KMS-11 (cell line): ENCODE measurements at regions not wholly inside any gene's neighbourhood (a gene's known extent, or its start where the extent isn't known, plus 50 kb on each side); places are given as distances from the start of the nearest gene placed in this dataset.

Source experiments
- H2AFZ ChIP-seq: fragments of 200-600 bp; sonication (generic); 2 replicates; pipeline ENCODE4 v1.6.1; 2016; ENCODE audit warnings: antibody characterized with exemption, mixed run types, low read depth
- H3K27ac ChIP-seq: fragments of 200-600 bp; sonication (generic); 2 replicates; pipeline ENCODE4 v1.6.1; 2016; ENCODE audit warnings: mild to moderate bottlenecking, mixed run types
- H3K27me3 ChIP-seq: fragments of 200-600 bp; sonication (generic); 2 replicates; pipeline ENCODE4 v1.6.1; 2017; ENCODE audit warnings: mild to moderate bottlenecking, low read depth, mixed run types, moderate library complexity; ENCODE audit not compliant: insufficient read depth
- H3K36me3 ChIP-seq: fragments of 200-600 bp; sonication (generic); 2 replicates; pipeline ENCODE4 v1.6.1; 2017; ENCODE audit warnings: mild to moderate bottlenecking, mixed run types; ENCODE audit not compliant: insufficient read depth
- H3K4me1 ChIP-seq: fragments of 200-600 bp; sonication (generic); 2 replicates; pipeline ENCODE4 v1.6.1; 2016; ENCODE audit warnings: mild to moderate bottlenecking, low read depth, mixed run types; ENCODE audit not compliant: poor library complexity, severe bottlenecking
- H3K4me2 ChIP-seq: fragments of 200-600 bp; sonication (generic); 2 replicates; pipeline ENCODE4 v1.7.0; 2016; ENCODE audit warnings: mild to moderate bottlenecking, mixed run types
- H3K4me3 ChIP-seq: fragments of 200-600 bp; sonication (generic); IDR thresholded peaks from 2 replicates; pipeline ENCODE4 v1.6.1; 2017; ENCODE audit warnings: low read depth, low read length, mixed read lengths; ENCODE audit not compliant: insufficient read depth
- H3K79me2 ChIP-seq: fragments of 200-600 bp; sonication (generic); 2 replicates; pipeline ENCODE4 v1.6.1; 2016; ENCODE audit warnings: low read depth, mixed run types; ENCODE audit not compliant: insufficient read depth
- H3K9ac ChIP-seq: fragments of 200-600 bp; sonication (generic); 2 replicates; pipeline ENCODE4 v1.6.1; 2016; ENCODE audit warnings: mild to moderate bottlenecking, mixed run types
- H4K20me1 ChIP-seq: fragments of 200-600 bp; sonication (generic); 2 replicates; pipeline ENCODE4 v1.6.1; 2016; ENCODE audit warnings: mild to moderate bottlenecking, mixed run types; ENCODE audit not compliant: insufficient read depth
- TF ChIP-seq, protein P1 (sequence below): fragments of 200-600 bp; sonication (generic); conservative IDR thresholded peaks from 2 replicates; pipeline ENCODE4 v1.6.1; 2017; ENCODE audit warnings: low read depth, mild to moderate bottlenecking, antibody characterized with exemption, low read length, moderate library complexity, mixed read lengths

DNA sequence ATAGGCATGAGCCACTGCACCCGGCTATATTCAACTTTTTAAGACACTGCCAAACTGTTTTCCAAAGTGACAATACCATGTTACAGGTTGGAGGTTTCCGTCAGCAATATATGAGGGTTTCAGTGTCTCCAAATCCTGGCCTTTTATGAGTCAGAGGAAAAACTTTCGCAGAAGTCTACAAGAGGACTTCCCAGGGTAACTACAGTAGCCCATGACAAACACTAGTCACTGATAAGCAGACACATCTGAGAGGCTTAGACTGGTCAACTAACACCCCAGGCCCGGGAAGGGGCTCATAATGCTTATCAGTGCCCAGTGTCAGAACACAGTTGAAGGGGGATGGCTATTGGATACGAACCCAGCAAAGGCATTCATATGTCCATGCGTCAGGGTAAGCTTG is 85.4 kb downstream of the SOX4 start:
- no peak overlapping the region for H2AFZ ChIP-seq
- H3K4me3 ChIP-seq, result no peak overlapping the region
- no peak overlapping the region for H3K4me2 ChIP-seq
- H3K4me1 ChIP-seq, result no peaks in the 10 kb centered on the region
- no peak overlapping the region for H3K9ac ChIP-seq
- H3K27ac ChIP-seq, result no peak overlapping the region
- TF ChIP-seq, protein P1, sequence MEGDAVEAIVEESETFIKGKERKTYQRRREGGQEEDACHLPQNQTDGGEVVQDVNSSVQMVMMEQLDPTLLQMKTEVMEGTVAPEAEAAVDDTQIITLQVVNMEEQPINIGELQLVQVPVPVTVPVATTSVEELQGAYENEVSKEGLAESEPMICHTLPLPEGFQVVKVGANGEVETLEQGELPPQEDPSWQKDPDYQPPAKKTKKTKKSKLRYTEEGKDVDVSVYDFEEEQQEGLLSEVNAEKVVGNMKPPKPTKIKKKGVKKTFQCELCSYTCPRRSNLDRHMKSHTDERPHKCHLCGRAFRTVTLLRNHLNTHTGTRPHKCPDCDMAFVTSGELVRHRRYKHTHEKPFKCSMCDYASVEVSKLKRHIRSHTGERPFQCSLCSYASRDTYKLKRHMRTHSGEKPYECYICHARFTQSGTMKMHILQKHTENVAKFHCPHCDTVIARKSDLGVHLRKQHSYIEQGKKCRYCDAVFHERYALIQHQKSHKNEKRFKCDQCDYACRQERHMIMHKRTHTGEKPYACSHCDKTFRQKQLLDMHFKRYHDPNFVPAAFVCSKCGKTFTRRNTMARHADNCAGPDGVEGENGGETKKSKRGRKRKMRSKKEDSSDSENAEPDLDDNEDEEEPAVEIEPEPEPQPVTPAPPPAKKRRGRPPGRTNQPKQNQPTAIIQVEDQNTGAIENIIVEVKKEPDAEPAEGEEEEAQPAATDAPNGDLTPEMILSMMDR, result no peak
- no peaks in the 10 kb centered on the region for H3K36me3 ChIP-seq
- no peaks in the 10 kb centered on the region for H3K79me2 ChIP-seq
- H3K27me3 ChIP-seq, result no peaks in the 10 kb centered on the region
- no peaks in the 10 kb centered on the region for H4K20me1 ChIP-seq

GRCh38 chr6:21679761-21680265 is 86.3 kb downstream of the SOX4 start:
- no peaks in the 10 kb centered on the region for H3K27me3 ChIP-seq
- H3K4me1 ChIP-seq, result no peaks in the 10 kb centered on the region
- H3K9ac ChIP-seq, result no peak overlapping the region
- H3K4me3 ChIP-seq, result no peak overlapping the region
- no peak overlapping the region for H3K27ac ChIP-seq
- H3K79me2 ChIP-seq, result no peaks in the 10 kb centered on the region
- no peaks in the 10 kb centered on the region for H4K20me1 ChIP-seq
- H2AFZ ChIP-seq, result no peak overlapping the region
- no peak overlapping the region for H3K4me2 ChIP-seq
- TF ChIP-seq, protein P1, result no peak
- H3K36me3 ChIP-seq, result no peaks in the 10 kb centered on the region

DNA sequence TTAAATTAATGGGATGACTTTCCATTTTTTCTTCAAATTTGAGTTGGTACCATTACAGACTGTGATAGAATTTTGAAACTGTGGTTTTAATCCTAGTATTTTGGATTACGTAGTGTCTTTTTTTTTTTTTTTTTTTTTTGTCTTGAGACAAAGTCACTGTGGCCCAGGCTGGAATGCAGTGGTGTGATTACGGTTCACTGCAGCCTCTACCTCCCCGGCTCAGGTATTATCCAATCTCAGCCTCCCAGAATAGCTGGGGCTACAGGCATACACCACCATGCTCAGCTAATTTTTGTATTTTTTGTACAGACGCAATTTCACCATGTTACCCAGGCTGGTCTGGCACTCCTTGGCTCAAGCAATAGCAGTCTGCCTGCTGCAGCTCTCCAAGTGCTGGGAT is 87.1 kb downstream of the SOX4 start:
- Histone ChIP-seq H3K4me2 (no peak overlapping the region), H4K20me1 (no peaks in the 10 kb centered on the region), H3K4me3 (no peak overlapping the region), H3K4me1 (no peaks in the 10 kb centered on the region), H3K27ac (no peak overlapping the region), H3K36me3 (no peaks in the 10 kb centered on the region), H3K9ac (no peak overlapping the region), H3K27me3 (no peaks in the 10 kb centered on the region), H2AFZ (no peak overlapping the region), H3K79me2 (no peaks in the 10 kb centered on the region)
- TF ChIP-seq, protein P1, result no peak

DNA sequence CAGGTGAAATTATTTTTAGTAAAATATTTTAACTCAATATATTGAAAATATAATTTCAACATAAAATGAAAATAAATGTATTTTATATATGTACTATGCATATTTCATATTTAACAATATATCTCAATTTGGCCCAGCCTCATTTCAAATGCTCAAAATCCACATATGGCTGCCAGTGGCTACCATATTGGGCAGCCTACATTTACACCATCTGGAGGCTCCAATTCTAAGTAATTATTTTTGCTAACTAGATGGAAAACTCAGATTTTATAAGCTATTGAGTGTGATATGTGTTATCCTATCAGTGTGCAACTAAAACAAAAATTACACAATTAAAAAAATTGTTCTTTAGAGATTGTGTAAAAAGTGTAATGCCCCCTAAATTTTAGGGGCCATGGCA is 96.9 kb downstream of the SOX4 start:
- Histone ChIP-seq H3K27me3 (no peaks in the 10 kb centered on the region), H2AFZ (no peak overlapping the region), H3K9ac (no peak overlapping the region), H3K4me3 (no peak overlapping the region), H4K20me1 (no peaks in the 10 kb centered on the region), H3K36me3 (no peaks in the 10 kb centered on the region), H3K79me2 (no peaks in the 10 kb centered on the region), H3K27ac (no peak overlapping the region), H3K4me1 (no peaks in the 10 kb centered on the region), H3K4me2 (no peak overlapping the region)
- TF ChIP-seq, protein P1, result no peak
